ENCODE measurements at regions not wholly inside any gene's neighbourhood (a gene's known extent, or its start where the extent isn't known, plus 50 kb on each side); places are given as distances from the start of the nearest gene placed in this dataset.

DNA sequence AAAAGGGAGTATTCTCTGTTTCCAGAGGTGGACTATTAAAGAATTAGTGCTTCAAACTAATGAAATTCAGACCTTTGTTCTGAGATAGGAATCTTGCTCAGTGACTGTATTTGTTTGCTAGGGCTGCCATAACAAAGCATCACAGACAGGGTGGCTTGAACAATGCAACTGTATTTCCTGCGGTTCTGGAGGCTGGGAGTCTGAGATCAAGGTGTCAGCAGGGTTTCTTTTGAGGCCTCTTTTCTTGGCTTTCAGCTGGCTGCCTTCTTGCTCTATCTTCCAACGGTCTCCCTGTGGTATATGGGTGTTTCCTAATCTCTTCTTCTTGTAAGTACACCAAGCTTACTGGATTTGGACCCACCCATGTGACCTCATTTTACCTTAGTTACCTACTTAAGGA, 264.6 kb upstream of the PROX1 start:
- DNase-seq (ENCODE audit: low read depth, low spot score), result no peak

GRCh38 chr1:213724640-213725536, 262.9 kb upstream of the PROX1 start:
- no peak for DNase-seq (ENCODE audit: low read depth, low spot score)

DNA sequence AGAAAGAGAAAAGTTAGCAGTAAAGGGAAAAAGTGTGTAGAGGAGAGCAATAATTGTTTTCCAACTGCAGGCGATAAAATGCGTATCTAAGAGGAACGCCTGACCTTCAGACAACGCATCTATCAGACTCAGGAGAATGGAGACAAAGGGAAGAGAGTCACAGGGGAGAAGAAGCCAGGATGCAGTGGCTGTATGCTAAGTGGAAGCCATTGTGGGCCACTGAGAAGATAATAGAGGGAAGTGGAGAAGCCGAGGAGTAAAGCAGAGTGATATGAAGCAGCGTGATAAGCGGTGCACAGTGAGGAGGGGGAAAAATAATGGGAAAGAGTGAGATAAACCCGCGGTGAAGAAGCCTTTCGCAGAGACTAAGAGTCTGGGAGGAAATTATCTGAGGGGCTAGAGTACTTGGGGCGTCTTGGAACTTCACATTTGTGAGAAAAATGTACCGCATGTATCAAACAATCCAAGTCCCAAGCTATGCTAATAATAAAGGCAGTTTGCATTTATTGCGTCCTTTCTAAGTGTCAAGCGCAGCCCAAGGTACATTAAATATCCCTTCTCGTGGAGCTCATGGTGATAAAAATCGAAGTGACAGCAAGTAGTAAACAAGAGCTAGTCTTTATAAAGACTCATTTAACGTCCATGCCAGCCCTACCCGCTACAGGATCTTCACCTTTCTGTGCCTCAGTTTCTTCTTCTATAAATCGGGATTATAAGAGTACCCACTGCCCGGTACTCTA, 259.8 kb upstream of the PROX1 start:
- no peak for DNase-seq (ENCODE audit: low read depth, low spot score)

GRCh38 chr1:213728593-213729536, 258.9 kb upstream of the PROX1 start:
- DNase-seq (ENCODE audit: low read depth, low spot score), result no peak

- no peak for DNase-seq (ENCODE audit: low read depth, low spot score)
These were observed 254.1 kb upstream of the PROX1 start for GRCh38 chr1:213733705-213734104.

GRCh38 chr1:213737398-213738035, 250.3 kb upstream of the PROX1 start:
- DNase-seq (ENCODE audit: low read depth, low spot score), result no peak

- DNase-seq (ENCODE audit: low read depth, low spot score), result no peak
These were observed 249.1 kb upstream of the PROX1 start for GRCh38 chr1:213738658-213739057.

DNA sequence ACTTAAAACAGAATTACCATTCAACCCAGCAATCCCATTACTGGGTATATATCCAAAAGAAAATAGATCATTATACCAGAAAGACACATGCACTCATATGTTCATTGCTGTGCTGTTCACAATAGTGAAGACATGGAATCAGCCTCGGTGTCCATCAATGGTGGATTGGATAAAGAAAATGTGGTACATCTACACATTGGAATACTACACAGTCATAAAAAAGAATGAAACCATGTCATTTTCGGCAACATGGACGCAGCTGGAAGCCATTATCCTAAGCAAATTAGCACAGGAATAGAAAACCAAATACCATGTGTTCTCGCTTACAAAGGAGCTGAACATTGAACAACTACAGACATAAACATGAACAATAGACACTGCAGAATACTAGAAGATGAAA, 244.8 kb upstream of the PROX1 start:
- DNase-seq (ENCODE audit: low read depth, low spot score), result no peak

DNA sequence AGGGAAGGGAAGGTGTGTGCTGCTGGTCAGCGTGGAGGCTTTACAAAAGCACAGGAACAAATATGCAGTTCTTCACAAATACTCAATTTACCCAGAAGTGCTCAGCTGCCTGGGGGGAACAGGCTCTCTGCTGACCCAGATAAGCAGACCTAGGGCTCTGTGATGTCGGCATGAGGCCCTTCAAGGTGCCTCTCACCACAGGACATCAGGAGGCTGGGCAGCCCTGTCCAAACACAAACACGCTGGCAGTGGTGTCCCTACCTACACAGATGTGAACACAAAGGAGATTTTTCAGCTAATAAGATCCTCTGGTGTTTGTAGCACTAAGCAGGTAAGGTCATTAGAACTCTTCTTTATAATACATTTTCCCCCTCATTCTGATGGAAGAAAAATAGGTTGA, 243.0 kb upstream of the PROX1 start:
- no peak for DNase-seq (ENCODE audit: low read depth, low spot score)

GRCh38 chr1:213745451-213745850, 242.3 kb upstream of the PROX1 start:
- no peak for DNase-seq (ENCODE audit: low read depth, low spot score)

DNA sequence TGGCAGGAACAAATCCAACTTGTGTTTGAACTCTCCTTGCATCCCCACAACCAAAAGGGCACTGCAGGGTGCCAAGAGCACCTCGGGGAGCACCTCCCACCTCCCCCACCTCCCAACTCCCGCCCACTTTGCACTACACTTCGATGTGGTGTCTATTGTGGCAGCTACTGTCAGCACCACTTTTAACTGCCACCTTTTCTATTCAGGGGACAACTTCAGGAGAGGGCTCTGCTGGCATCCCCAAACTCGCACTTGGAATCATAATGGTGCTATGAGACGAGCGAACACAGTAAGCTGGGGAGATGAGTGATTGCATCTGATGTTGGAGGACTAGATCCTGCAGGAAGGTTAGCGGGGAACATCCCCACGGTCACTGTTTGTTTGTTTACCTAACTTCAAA, 238.2 kb upstream of the PROX1 start:
- no peak for DNase-seq (ENCODE audit: low read depth, low spot score)

- DNase-seq (ENCODE audit: low read depth, low spot score), result no peak
These were observed 237.3 kb upstream of the PROX1 start for GRCh38 chr1:213750231-213751063.

DNA sequence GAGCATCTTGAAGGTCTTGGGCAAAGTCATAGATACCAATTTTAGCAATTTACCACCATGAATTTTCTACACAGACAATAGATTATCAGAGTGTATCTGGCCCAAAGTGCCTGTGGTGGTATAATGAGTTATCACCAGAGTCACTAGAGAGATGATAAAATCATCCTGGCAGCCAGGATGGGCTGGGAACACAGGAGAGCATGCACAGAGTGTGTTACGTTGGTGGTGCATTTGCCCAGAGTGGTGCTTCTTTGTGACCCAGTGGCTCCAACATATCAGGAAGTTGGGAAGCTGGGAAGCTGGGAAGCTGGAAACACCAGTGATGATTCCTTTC, 236.7 kb upstream of the PROX1 start:
- DNase-seq (ENCODE audit: low read depth, low spot score), result no peak

DNA sequence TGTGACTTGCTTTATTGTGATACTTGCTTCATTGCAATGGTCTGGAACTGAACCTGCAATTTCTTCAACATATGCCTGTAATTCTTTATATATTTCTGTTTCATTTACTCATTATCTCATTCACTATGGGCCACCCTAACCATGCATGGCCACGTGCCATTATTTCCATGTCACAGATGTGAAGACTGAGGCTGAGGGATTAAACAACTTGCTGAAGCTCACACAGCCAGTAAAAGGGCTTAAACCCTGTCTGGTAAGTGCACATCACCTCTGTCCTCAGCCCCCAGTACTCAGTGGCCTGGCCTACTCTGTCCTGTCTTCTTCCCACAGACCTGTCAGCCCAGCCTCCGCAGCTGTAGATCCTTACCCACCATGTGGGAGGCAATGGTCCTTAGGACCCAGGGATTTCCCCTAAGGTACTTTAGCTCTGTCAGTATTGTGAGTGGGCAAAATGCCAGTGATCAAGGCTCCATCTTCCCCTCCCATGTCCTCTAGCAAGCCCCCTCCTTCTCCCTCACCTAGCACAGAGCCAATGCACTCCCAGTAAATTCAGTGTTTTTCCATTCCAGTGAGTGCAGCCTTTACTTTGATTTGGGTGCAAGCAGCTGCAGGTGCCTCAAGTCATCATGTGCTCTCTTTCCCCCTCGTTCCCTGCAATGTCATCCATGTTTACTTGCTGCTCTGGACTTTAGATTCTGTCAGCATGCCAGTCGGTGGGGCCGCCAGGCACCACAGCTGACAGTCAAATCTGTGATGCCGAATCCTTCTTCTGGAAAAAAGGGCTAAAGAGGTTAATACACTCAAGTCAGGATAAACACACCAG, 228.2 kb upstream of the PROX1 start:
- DNase-seq (ENCODE audit: low read depth, low spot score), result no peak

DNA sequence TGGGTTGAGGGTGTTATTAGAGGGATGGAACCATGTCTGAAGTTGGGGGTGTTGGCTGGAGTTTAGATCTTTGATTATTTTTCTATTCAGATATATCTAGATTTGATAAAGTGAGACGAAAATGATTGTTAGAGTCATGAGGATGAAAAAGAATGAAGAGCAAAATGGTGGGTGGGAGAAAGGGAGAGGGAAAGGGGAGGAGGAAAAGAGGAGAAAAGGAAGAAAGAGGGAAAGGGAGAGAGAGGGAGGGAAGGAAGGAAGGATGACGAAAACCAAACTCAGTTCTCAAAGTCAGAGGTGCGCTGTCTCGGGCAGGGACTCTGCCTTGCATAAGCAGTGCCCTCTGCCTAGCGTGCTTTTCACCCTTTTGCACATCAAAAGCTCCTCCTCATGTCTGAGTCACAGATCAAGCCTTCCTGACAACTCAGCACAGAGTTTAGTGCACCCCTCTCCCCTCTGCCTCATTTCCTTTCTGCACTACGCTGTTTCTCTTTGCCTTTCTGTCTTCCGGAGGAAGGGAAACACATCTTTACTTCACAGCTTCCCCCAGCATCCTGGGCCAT, 225.8 kb upstream of the PROX1 start:
- no peak for DNase-seq (ENCODE audit: low read depth, low spot score)

DNA sequence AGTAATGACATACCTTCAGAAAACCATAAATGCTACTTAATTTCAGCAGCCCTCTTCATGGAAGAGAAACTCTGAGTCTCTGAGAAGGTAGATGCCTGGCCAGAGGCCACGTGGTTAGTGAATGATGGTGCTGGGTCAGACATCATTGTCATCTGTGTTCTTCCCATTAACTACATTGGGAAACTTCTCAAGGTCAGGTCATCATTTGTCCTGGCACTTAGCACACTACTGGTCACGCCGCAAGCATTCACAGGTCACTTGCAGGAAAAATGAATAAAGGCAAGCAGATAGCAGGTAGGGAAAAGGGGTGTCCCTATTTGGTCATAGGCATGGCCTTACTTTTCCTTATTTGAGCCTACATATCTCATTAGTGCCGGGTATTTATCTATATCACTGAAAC, 220.1 kb upstream of the PROX1 start:
- DNase-seq (ENCODE audit: low read depth, low spot score), result no peak

- no peak for DNase-seq (ENCODE audit: low read depth, low spot score)
These were observed 215.4 kb upstream of the PROX1 start for GRCh38 chr1:213772128-213773063.

DNA sequence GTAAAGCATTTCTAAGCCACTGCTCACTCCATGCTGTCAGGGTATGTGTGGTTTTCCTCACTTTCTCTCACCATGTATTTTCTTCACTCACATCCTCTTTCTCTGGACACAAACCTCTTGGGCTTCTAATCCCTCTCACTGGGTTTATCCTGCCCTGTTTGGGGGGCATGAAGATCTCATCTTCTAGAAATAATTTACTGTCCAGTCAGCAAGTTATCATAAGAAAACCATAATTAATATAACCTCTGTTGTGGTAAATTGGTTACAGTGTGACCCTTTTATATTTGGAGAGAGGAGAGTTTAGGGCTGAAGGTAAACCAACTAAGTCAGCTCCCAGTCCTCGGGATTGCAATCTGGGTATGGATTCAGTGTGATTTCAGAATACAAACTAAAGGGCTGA, 213.8 kb upstream of the PROX1 start:
- no peak for DNase-seq (ENCODE audit: low read depth, low spot score)

Data from pulmonary artery endothelial cell (primary cell).